Lower lobe of right lung (tissue), 2 donors: ENCODE measurements at regions not wholly inside any gene's neighbourhood (a gene's known extent, or its start where the extent isn't known, plus 50 kb on each side); places are given as distances from the start of the nearest gene placed in this dataset.

Experiments used
- ATAC-seq, 2 donors: fragments of 200-7000 bp; cut with Tn5 transposase; one replicate each; pipeline ENCODE4 v1.9.1; 2020 to 2022; ENCODE audit warnings: mild to moderate bottlenecking in 2 of 2, moderate library complexity in 2 of 2
- DNase-seq: peaks from one replicate; pipeline ENCODE4 v3.0.0-alpha.2; 2020
- H3K27ac ChIP-seq: fragments of 200-600 bp; one replicate; pipeline ENCODE4 v1.8.0; 2022
- H3K27me3 ChIP-seq: fragments of 200-600 bp; one replicate; pipeline ENCODE4 v1.8.0; 2022; ENCODE audit warnings: low read depth
- H3K36me3 ChIP-seq: fragments of 200-600 bp; one replicate; pipeline ENCODE4 v1.8.0; 2022; ENCODE audit warnings: mild to moderate bottlenecking
- H3K4me1 ChIP-seq: fragments of 200-600 bp; one replicate; pipeline ENCODE4 v1.8.0; 2022
- H3K4me3 ChIP-seq: fragments of 200-600 bp; one replicate; pipeline ENCODE4 v1.8.0; 2022; ENCODE audit warnings: mild to moderate bottlenecking
- H3K9me3 ChIP-seq: fragments of 200-600 bp; one replicate; pipeline ENCODE4 v1.8.0; 2022
- CTCF ChIP-seq: fragments of 200-600 bp; IDR thresholded peaks from one replicate; pipeline ENCODE4 v1.8.0; 2022; ENCODE audit warnings: antibody characterized with exemption, mild to moderate bottlenecking
- intact Hi-C: fragments of 100-400 bp; cut with DNase I; formaldehyde crosslinking; loops from one replicate; pipeline ENCODE4 v1.11.0; 2022
- donor health status: DM: no; HTN: yes; CAD: no; lungs with severe emphysema.

DNA sequence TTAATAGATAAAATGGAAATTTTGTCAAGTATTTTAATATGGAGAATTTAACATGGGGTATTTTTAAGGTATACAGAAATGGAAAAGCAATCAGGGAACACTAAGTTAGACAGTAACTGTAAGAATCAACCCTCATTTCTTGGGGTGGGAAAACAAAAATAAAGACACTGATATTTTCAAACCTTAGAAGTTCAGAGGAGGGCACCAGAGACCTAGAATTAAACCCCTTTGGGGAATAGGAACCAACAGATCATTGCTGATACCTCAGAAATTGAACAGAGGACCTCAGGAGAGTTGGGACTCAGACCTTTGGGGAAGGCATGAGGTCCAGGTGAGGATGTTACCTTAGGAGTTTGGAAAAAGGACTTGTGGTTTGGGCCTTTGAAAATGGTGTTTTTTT lies 435.6 kb downstream of the TMA16 start:
- Histone ChIP-seq H3K36me3 (no peaks in the 10 kb centered on the region), H3K9me3 (no peaks in the 10 kb centered on the region), H3K27me3 (no peaks in the 10 kb centered on the region), H3K4me3 (no peak overlapping the region), H3K4me1 (no peaks in the 10 kb centered on the region), H3K27ac (no peak overlapping the region)
- DNase-seq (no peak), ATAC-seq (no peak)
- intact Hi-C loops: no loop called here
- TF ChIP-seq CTCF: no peak

DNA sequence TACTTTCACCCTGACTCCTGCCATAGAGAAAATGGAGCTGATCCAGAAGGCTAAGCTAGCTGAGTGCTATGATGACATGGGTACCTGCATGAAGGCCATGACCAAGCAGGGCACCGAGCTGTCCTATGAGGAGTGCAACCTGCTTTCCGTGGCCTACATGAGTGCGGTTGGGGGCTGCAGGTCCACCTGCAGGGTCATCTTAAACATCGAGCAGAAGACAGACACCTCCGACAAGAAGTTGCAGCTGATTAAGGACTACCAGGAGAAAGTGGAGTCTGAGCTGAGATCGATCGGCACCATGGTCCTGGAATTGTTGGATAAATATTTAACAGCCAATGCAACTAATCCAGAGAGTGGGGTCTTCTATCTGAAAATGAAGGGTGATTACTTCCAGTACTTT lies 438.0 kb downstream of the TMA16 start:
- TF ChIP-seq CTCF: no peak
- ATAC-seq (no peak), DNase-seq (no peak)
- intact Hi-C loops: no loop called here
- Histone ChIP-seq H3K27me3 (no peaks in the 10 kb centered on the region), H3K27ac (no peak overlapping the region), H3K36me3 (no peaks in the 10 kb centered on the region), H3K4me1 (no peaks in the 10 kb centered on the region), H3K9me3 (no peaks in the 10 kb centered on the region), H3K4me3 (no peak overlapping the region)

DNA sequence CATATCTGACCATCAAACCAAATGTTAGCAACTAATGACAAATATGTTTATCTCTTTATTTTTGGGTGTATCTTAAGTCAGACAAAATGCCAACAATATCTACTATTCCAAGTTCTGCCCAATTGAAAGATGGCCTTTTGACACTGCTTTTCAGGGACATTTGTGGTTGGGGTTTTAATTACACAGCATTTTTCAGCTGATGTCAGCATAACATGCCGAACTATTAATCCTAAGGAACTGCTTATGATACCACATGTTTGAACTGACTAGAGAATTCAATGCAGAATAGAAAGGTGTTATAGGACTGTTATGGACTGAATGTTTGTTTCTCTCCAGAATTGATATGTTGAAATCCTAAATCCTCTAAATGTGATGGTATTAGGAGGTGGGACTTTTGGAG lies 445.1 kb downstream of the TMA16 start:
- H3K27me3 ChIP-seq: no peaks in the 10 kb centered on the region
- no peak for DNase-seq
- TF ChIP-seq CTCF: no peak
- no peak overlapping the region for H3K27ac ChIP-seq
- H3K4me1 ChIP-seq: no peaks in the 10 kb centered on the region
- no peaks in the 10 kb centered on the region for H3K36me3 ChIP-seq
- H3K4me3 ChIP-seq: no peak overlapping the region
- ATAC-seq: no peak
- intact Hi-C loops: no loop called here
- no peaks in the 10 kb centered on the region for H3K9me3 ChIP-seq

GRCh38 chr4:163941221-163941905 lies 446.9 kb downstream of the TMA16 start:
- Histone ChIP-seq H3K4me1 (no peaks in the 10 kb centered on the region), H3K36me3 (no peaks in the 10 kb centered on the region), H3K27ac (no peak overlapping the region), H3K9me3 (no peaks in the 10 kb centered on the region), H3K27me3 (no peaks in the 10 kb centered on the region), H3K4me3 (no peak overlapping the region)
- intact Hi-C loops: no loop called here
- no peak for TF ChIP-seq CTCF
- DNase-seq (no peak), ATAC-seq (no peak)

DNA sequence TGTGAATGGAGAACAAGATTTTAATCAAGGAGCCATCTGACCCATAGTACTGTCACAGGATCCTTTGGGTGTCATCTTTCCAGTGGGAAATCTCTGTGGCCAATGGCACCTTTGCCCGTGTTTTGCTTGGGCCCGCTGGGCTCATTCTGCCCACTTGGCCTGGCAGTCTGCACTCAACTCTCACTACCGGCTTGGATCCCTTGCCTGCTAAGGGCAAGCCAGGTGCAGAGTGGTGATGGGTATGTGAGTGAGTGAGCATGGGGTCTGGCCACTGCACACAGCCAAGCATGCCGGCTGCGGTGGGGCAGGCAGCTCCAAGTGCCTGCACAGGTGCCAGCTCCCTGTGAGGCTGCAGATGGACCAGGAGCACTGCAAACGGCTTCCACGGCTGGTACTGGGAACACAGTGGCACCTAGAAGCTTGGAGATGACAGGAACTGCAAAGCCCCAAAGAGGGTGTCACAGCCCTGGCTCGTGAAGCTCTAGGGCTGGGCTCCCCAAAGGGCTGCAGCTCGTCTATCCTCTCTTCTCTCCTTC lies 454.5 kb downstream of the TMA16 start:
- no peak for TF ChIP-seq CTCF

More for the DNA sequence above, 454.5 kb downstream of the TMA16 start:
- H3K4me1 ChIP-seq: no peaks in the 10 kb centered on the region
- no peak overlapping the region for H3K4me3 ChIP-seq
- DNase-seq (no peak), ATAC-seq (no peak)
- H3K36me3 ChIP-seq: no peaks in the 10 kb centered on the region
- no peaks in the 10 kb centered on the region for H3K27me3 ChIP-seq
- intact Hi-C loops: no loop called here
- no peaks in the 10 kb centered on the region for H3K9me3 ChIP-seq
- no peak overlapping the region for H3K27ac ChIP-seq
